ENCODE measurements at regions not wholly inside any gene's neighbourhood (a gene's known extent, or its start where the extent isn't known, plus 50 kb on each side); places are given as distances from the start of the nearest gene placed in this dataset.

- TF ChIP-seq, protein P1, sequence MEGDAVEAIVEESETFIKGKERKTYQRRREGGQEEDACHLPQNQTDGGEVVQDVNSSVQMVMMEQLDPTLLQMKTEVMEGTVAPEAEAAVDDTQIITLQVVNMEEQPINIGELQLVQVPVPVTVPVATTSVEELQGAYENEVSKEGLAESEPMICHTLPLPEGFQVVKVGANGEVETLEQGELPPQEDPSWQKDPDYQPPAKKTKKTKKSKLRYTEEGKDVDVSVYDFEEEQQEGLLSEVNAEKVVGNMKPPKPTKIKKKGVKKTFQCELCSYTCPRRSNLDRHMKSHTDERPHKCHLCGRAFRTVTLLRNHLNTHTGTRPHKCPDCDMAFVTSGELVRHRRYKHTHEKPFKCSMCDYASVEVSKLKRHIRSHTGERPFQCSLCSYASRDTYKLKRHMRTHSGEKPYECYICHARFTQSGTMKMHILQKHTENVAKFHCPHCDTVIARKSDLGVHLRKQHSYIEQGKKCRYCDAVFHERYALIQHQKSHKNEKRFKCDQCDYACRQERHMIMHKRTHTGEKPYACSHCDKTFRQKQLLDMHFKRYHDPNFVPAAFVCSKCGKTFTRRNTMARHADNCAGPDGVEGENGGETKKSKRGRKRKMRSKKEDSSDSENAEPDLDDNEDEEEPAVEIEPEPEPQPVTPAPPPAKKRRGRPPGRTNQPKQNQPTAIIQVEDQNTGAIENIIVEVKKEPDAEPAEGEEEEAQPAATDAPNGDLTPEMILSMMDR (IDR thresholded peaks at IDR 0.05; ENCODE audit: insufficient read depth in 1 of 2, low read depth in 1 of 2, low read length in 1 of 2, severe bottlenecking in 1 of 2, unreplicated experiment in 1 of 2) = no peak
- H3K27me3 ChIP-seq (replicated peaks; ENCODE audit: control insufficient read depth, insufficient read depth, low read length) = no peaks in the 10 kb centered on the region
- no peaks in the 10 kb centered on the region for H3K4me1 ChIP-seq
- POLR2A ChIA-PET = no interaction called here
- Mint-ChIP-seq H3K9me3 (ENCODE audit: unreplicated experiment) (peaks cover 31% of the 10 kb centered on the region), H3K36me3 (ENCODE audit: insufficient read depth, unreplicated experiment) (no peaks in the 10 kb centered on the region), H3K27ac (ENCODE audit: unreplicated experiment) (no peak overlapping the region), H3K4me3 (ENCODE audit: unreplicated experiment) (no peak overlapping the region), H3K4me1 (ENCODE audit: low read depth, unreplicated experiment) (no peaks in the 10 kb centered on the region), H3K27me3 (ENCODE audit: insufficient read depth, unreplicated experiment) (no peaks in the 10 kb centered on the region)
- H3K9me3 ChIP-seq = peaks cover 29% of the 10 kb centered on the region
- intact Hi-C loops (cut with micrococcal nuclease; ENCODE audit: unreplicated experiment) = no loop called here
- H3K4me3 ChIP-seq (ENCODE audit: low read depth, low read length) = no peak overlapping the region
- no peak for DNase-seq
- no TSS peak for BruUV-seq (replicated peaks)
- CTCF ChIA-PET = no interaction called here
- no peaks in the 10 kb centered on the region for H3K36me3 ChIP-seq (ENCODE audit: control insufficient read depth, insufficient read depth, low read length)
Measured at GRCh38 chr2:62352031-62352430, 154.0 kb downstream of the TMEM17 start.

- no peaks in the 10 kb centered on the region for H3K4me1 ChIP-seq
- intact Hi-C loops (cut with micrococcal nuclease; ENCODE audit: unreplicated experiment) = no loop called here
- no peaks in the 10 kb centered on the region for H3K36me3 ChIP-seq (ENCODE audit: control insufficient read depth, insufficient read depth, low read length)
- DNase-seq = no peak
- Mint-ChIP-seq H3K4me1 (ENCODE audit: low read depth, unreplicated experiment) (no peaks in the 10 kb centered on the region), H3K4me3 (ENCODE audit: unreplicated experiment) (no peak overlapping the region), H3K27me3 (ENCODE audit: insufficient read depth, unreplicated experiment) (no peaks in the 10 kb centered on the region), H3K36me3 (ENCODE audit: insufficient read depth, unreplicated experiment) (no peaks in the 10 kb centered on the region), H3K27ac (ENCODE audit: unreplicated experiment) (no peak overlapping the region), H3K9me3 (ENCODE audit: unreplicated experiment) (peaks cover 31% of the 10 kb centered on the region)
- H3K27me3 ChIP-seq (replicated peaks; ENCODE audit: control insufficient read depth, insufficient read depth, low read length) = no peaks in the 10 kb centered on the region
- H3K4me3 ChIP-seq (ENCODE audit: low read depth, low read length) = no peak overlapping the region
- CTCF ChIA-PET = no interaction called here
- no TSS peak for BruUV-seq (replicated peaks)
- TF ChIP-seq, protein P1 (IDR thresholded peaks at IDR 0.05; ENCODE audit: insufficient read depth in 1 of 2, low read depth in 1 of 2, low read length in 1 of 2, severe bottlenecking in 1 of 2, unreplicated experiment in 1 of 2) = no peak
- H3K9me3 ChIP-seq = peaks cover 29% of the 10 kb centered on the region
- POLR2A ChIA-PET = no interaction called here
Measured at GRCh38 chr2:62349788-62350187, 153.9 kb downstream of the B3GNT2 start.

GRCh38 chr2:62348700-62349099 lies 152.8 kb downstream of the B3GNT2 start:
- intact Hi-C loops (cut with micrococcal nuclease; ENCODE audit: unreplicated experiment) = no loop called here
- peaks cover 31% of the 10 kb centered on the region for H3K9me3 Mint-ChIP-seq (ENCODE audit: unreplicated experiment)

More at GRCh38 chr2:62348700-62349099, 152.8 kb downstream of the B3GNT2 start:
- H3K27me3 ChIP-seq (replicated peaks; ENCODE audit: control insufficient read depth, insufficient read depth, low read length) = no peaks in the 10 kb centered on the region
- peaks cover 29% of the 10 kb centered on the region for H3K9me3 ChIP-seq
- no peaks in the 10 kb centered on the region for H3K4me1 Mint-ChIP-seq (ENCODE audit: low read depth, unreplicated experiment)
- H3K36me3 ChIP-seq (ENCODE audit: control insufficient read depth, insufficient read depth, low read length) = no peaks in the 10 kb centered on the region
- peaks cover under 1% of the 10 kb centered on the region; the same call in 1 of the 2 replicates for H3K4me1 ChIP-seq
- TF ChIP-seq, protein P1 (IDR thresholded peaks at IDR 0.05; ENCODE audit: insufficient read depth in 1 of 2, low read depth in 1 of 2, low read length in 1 of 2, severe bottlenecking in 1 of 2, unreplicated experiment in 1 of 2) = no peak
- H3K4me3 Mint-ChIP-seq (ENCODE audit: unreplicated experiment) = no peak overlapping the region
- no peaks in the 10 kb centered on the region for H3K36me3 Mint-ChIP-seq (ENCODE audit: insufficient read depth, unreplicated experiment)
- CTCF ChIA-PET = no interaction called here
- POLR2A ChIA-PET = no interaction called here
- no TSS peak for BruUV-seq (replicated peaks)
- H3K4me3 ChIP-seq (ENCODE audit: low read depth, low read length) = no peak overlapping the region
- no peaks in the 10 kb centered on the region for H3K27me3 Mint-ChIP-seq (ENCODE audit: insufficient read depth, unreplicated experiment)
- no peak for DNase-seq
- H3K27ac Mint-ChIP-seq (ENCODE audit: unreplicated experiment) = no peak overlapping the region
